Osteoblast (primary cell): ENCODE measurements at regions not wholly inside any gene's neighbourhood (a gene's known extent, or its start where the extent isn't known, plus 50 kb on each side); places are given as distances from the start of the nearest gene placed in this dataset.

Experiments
- DNase-seq: peaks from one replicate; pipeline ENCODE4 v3.0.0; 2011; ENCODE audit warnings: low spot score, mixed read lengths; ENCODE audit not compliant: insufficient read length; ENCODE audit errors: missing footprints
- H2AFZ ChIP-seq: 2 replicates; pipeline ENCODE4 v1.6.0; 2011; ENCODE audit warnings: mild to moderate bottlenecking, low read length
- H3K27ac ChIP-seq: 2 replicates; pipeline ENCODE4 v1.5.1; 2011; ENCODE audit warnings: mild to moderate bottlenecking, low read depth, low read length, moderate library complexity
- H3K27me3 ChIP-seq: 2 replicates; pipeline ENCODE4 v1.6.0; 2012; ENCODE audit warnings: mild to moderate bottlenecking, control low read depth, inconsistent platforms, low read length, moderate library complexity; ENCODE audit not compliant: insufficient read depth
- H3K36me3 ChIP-seq: 2 replicates; pipeline ENCODE4 v1.5.1; 2011; ENCODE audit warnings: mild to moderate bottlenecking, low read length, control low read depth, moderate library complexity; ENCODE audit not compliant: insufficient read depth
- H3K4me1 ChIP-seq: 2 replicates; pipeline ENCODE4 v1.5.1; 2011; ENCODE audit warnings: mild to moderate bottlenecking, low read length, control low read depth, moderate library complexity; ENCODE audit not compliant: insufficient read depth
- H3K4me2 ChIP-seq: 2 replicates; pipeline ENCODE4 v1.6.0; 2011; ENCODE audit warnings: mild to moderate bottlenecking, low read length; ENCODE audit not compliant: insufficient read depth
- H3K4me3 ChIP-seq: fragments of 200-600 bp; sonication (generic); 3 replicates; pipeline ENCODE4 v1.5.1; 2012; ENCODE audit warnings: mild to moderate bottlenecking, low read length, inconsistent platforms; ENCODE audit not compliant: insufficient read depth
- H3K79me2 ChIP-seq: 2 replicates; pipeline ENCODE4 v1.6.0; 2012; ENCODE audit warnings: mild to moderate bottlenecking, low read length, control low read depth, inconsistent platforms; ENCODE audit not compliant: insufficient read depth
- H3K9me3 ChIP-seq: 2 replicates; pipeline ENCODE4 v1.5.1; 2011; ENCODE audit warnings: low read depth, low read length, control low read depth
- H4K20me1 ChIP-seq: 2 replicates; pipeline ENCODE4 v1.6.0; 2012; ENCODE audit warnings: mild to moderate bottlenecking, low read length, control low read depth; ENCODE audit not compliant: insufficient read depth
- TF ChIP-seq, protein P1 (sequence below): IDR thresholded peaks from 2 replicates; pipeline ENCODE4 v1.5.1; 2011; ENCODE audit warnings: mild to moderate bottlenecking, low read depth, low read length, moderate library complexity; ENCODE audit errors: extremely low read depth

DNA sequence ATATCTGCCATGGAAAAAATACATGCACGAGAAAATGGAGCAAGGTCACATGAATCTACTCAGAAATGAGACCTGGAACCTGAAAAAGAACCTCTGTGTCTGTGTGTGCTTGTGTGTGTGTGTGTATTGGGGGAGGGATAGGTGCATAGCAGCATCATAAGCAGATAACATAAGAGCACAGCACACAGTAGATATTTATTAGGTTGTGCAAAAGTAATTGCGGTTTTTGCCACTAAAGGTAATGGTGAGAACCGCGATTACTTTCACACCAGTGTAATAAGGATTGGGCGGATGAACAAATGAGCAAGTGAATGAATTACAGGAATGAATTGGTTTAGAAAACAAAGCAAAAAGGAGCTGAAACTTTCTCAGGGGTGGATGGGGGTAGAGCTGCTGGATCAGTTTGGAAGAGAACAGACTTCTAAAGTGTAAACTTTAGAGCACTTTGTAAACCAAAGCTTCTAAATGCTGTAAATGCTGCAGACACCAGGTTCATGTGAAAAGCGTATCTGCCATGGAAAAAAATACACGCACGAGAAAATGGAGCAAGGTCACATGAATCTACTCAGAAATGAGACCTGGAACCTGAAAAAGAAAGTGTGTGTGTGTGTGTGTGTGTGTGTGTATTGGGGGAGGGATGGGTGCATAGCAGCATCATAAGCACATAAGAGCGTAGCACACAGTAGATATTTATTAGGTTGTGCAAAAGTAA, 156.9 kb downstream of the TOMM20 start:
- Histone ChIP-seq H3K4me3 (no peak overlapping the region), H3K36me3 (no peaks in the 10 kb centered on the region), H3K4me1 (peaks cover 57% of the 10 kb centered on the region), H3K4me2 (peak overlapping the region; percentile 83), H3K27me3 (no peaks in the 10 kb centered on the region), H2AFZ (peak overlapping the region; percentile 25), H3K9me3 (no peaks in the 10 kb centered on the region), H3K79me2 (no peaks in the 10 kb centered on the region), H3K27ac (peak overlapping the region; percentile 95), H4K20me1 (no peaks in the 10 kb centered on the region)
- TF ChIP-seq, protein P1, sequence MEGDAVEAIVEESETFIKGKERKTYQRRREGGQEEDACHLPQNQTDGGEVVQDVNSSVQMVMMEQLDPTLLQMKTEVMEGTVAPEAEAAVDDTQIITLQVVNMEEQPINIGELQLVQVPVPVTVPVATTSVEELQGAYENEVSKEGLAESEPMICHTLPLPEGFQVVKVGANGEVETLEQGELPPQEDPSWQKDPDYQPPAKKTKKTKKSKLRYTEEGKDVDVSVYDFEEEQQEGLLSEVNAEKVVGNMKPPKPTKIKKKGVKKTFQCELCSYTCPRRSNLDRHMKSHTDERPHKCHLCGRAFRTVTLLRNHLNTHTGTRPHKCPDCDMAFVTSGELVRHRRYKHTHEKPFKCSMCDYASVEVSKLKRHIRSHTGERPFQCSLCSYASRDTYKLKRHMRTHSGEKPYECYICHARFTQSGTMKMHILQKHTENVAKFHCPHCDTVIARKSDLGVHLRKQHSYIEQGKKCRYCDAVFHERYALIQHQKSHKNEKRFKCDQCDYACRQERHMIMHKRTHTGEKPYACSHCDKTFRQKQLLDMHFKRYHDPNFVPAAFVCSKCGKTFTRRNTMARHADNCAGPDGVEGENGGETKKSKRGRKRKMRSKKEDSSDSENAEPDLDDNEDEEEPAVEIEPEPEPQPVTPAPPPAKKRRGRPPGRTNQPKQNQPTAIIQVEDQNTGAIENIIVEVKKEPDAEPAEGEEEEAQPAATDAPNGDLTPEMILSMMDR: no peak
- no peak for DNase-seq

DNA sequence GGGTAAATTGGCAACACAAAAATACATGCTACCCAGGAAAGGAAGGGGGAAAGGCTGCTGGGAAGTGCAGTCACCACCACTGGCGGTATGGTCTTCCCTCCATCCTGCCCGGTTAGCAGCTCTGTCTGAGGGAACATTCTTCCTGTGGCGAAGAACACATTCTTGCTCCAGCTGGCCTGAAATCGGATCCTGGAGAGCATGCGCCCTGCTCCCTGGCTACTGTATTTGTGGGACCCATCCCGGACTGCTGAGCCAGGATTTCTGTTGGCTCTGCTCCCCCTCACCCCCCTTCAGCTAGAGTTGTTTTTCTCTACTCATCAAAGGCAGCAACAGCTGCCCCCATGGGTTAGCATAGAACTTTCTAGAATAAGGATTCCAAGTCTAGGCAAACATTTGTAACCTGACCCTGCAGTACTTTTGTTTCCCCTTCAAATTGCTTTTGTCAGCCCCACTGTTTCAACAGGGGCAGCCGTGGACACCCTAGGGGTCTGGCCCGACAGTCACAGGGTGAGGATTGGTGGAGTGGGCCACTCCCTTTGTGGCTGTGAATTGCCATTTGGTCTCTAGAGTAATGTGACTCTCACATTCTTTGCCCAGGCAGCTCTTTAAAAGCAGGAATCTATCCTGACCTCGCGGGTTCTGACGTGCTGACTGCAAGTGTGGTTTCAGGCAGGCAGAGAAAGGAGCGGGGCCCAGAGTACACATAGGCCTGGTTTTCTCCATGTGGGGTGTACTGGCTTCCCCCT, 157.7 kb downstream of the TOMM20 start:
- Histone ChIP-seq H3K4me2 (peak overlapping the region; percentile 83), H3K4me3 (peak overlapping the region; percentile 58), H3K4me1 (peaks cover 52% of the 10 kb centered on the region), H3K36me3 (no peaks in the 10 kb centered on the region), H3K27ac (peak overlapping the region; percentile 95), H3K79me2 (no peaks in the 10 kb centered on the region), H2AFZ (peak overlapping the region; percentile 25), H4K20me1 (no peaks in the 10 kb centered on the region), H3K27me3 (no peaks in the 10 kb centered on the region), H3K9me3 (no peaks in the 10 kb centered on the region)
- TF ChIP-seq, protein P1: no peak
- peak; percentile 86 for DNase-seq

DNA sequence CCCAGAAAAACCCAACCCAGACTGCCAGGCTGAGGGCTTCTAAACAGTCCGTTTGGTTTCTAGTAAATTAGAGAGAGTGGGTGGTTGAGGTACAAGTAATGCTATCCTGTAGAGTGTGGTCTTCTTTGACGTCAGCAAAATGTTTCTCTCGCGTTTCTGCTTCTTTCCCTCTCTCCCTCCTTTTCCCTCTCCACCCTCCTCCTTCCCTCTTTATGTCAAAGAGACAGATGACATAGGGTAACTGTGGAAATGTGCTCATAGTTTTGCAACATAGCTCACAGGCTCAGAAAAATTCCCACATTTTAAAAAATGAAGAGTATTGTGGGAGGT, 158.3 kb downstream of the TOMM20 start:
- Histone ChIP-seq H3K9me3 (no peaks in the 10 kb centered on the region), H3K79me2 (no peaks in the 10 kb centered on the region), H3K36me3 (no peaks in the 10 kb centered on the region), H2AFZ (no peak overlapping the region), H3K27me3 (no peaks in the 10 kb centered on the region), H3K4me3 (peak overlapping the region; percentile 58), H4K20me1 (no peaks in the 10 kb centered on the region), H3K27ac (peak overlapping the region; percentile 95), H3K4me2 (peak overlapping the region; percentile 83), H3K4me1 (peaks cover 48% of the 10 kb centered on the region)
- DNase-seq: peak; percentile 58
- TF ChIP-seq, protein P1: no peak
